DND-41 (cell line): ENCODE measurements at regions not wholly inside any gene's neighbourhood (a gene's known extent, or its start where the extent isn't known, plus 50 kb on each side); places are given as distances from the start of the nearest gene placed in this dataset.

Source experiments
- ATAC-seq: fragments of 200-7000 bp; cut with Tn5 transposase; 3 replicates; pipeline ENCODE4 v1.9.1; 2021; ENCODE audit warnings: low read depth; ENCODE audit not compliant: insufficient read depth
- DNase-seq: peaks from one replicate; pipeline ENCODE4 v3.0.0-alpha.2; 2020
- H2AFZ ChIP-seq: 2 replicates; pipeline ENCODE4 v1.6.0; 2012; ENCODE audit warnings: low read depth, low read length
- H3K27ac ChIP-seq: 2 replicates; pipeline ENCODE4 v1.5.1; 2012; ENCODE audit warnings: low read length, inconsistent platforms
- H3K27me3 ChIP-seq: fragments of 200-600 bp; sonication (generic); 2 replicates; pipeline ENCODE4 v1.6.0; 2012; ENCODE audit warnings: low read length, mild to moderate bottlenecking, inconsistent platforms; ENCODE audit not compliant: insufficient read depth, poor library complexity
- H3K36me3 ChIP-seq: 2 replicates; pipeline ENCODE4 v1.5.1; 2012; ENCODE audit warnings: low read length, inconsistent platforms; ENCODE audit not compliant: insufficient read depth
- H3K4me1 ChIP-seq: 2 replicates; pipeline ENCODE4 v1.5.1; 2012; ENCODE audit warnings: mild to moderate bottlenecking, low read length; ENCODE audit not compliant: insufficient read depth
- H3K4me2 ChIP-seq: 2 replicates; pipeline ENCODE4 v1.6.0; 2012; ENCODE audit warnings: mild to moderate bottlenecking, moderate library complexity, low read length, inconsistent platforms; ENCODE audit not compliant: insufficient read depth
- H3K4me3 ChIP-seq, 2 experiments: fragments of 200-600 bp in 1 of 2; shearing (Covaris generic) in 1 of 2; 2 replicates each; pipeline ENCODE4 v1.5.1; 2012 to 2016; ENCODE audit warnings: inconsistent platforms in 2 of 2, low read length in 2 of 2, mild to moderate bottlenecking in 2 of 2, low read depth in 1 of 2, moderate library complexity in 1 of 2
- H3K79me2 ChIP-seq: 2 replicates; pipeline ENCODE4 v1.6.0; 2012; ENCODE audit warnings: low read length, inconsistent platforms; ENCODE audit not compliant: insufficient read depth
- H3K9ac ChIP-seq: 2 replicates; pipeline ENCODE4 v1.6.0; 2012; ENCODE audit warnings: low read depth, mild to moderate bottlenecking, inconsistent platforms, low read length, moderate library complexity
- H3K9me3 ChIP-seq: 2 replicates; pipeline ENCODE4 v1.5.1; 2012; ENCODE audit warnings: low read length, moderate library complexity, mild to moderate bottlenecking, inconsistent platforms; ENCODE audit not compliant: insufficient read depth, severe bottlenecking
- H4K20me1 ChIP-seq: 2 replicates; pipeline ENCODE4 v1.6.0; 2012; ENCODE audit warnings: low read length; ENCODE audit not compliant: insufficient read depth
- CTCF ChIP-seq: IDR thresholded peaks from 2 replicates; pipeline ENCODE4 v1.5.1; 2012; ENCODE audit warnings: borderline replicate concordance, low read length, moderate library complexity, mild to moderate bottlenecking; ENCODE audit not compliant: poor library complexity, severe bottlenecking; ENCODE audit errors: extremely low read depth
- EZH2 ChIP-seq: IDR thresholded peaks from 3 replicates; pipeline ENCODE4 v1.6.1; 2012; ENCODE audit warnings: borderline replicate concordance, low read depth, mild to moderate bottlenecking, moderate library complexity, low read length, inconsistent platforms; ENCODE audit not compliant: severe bottlenecking

- no peaks in the 10 kb centered on the region for H3K27me3 ChIP-seq
- no peak for ATAC-seq
- H3K4me1 ChIP-seq = no peaks in the 10 kb centered on the region
- no peak overlapping the region for H3K27ac ChIP-seq
- no peaks in the 10 kb centered on the region for H3K36me3 ChIP-seq
- no peak overlapping the region for H3K9ac ChIP-seq
- no peak overlapping the region for H3K4me2 ChIP-seq
- DNase-seq = no peak
- no peak overlapping the region for H3K4me3 ChIP-seq
- H2AFZ ChIP-seq = no peak overlapping the region
- no peaks in the 10 kb centered on the region for H4K20me1 ChIP-seq
- peak; percentile 45 for TF ChIP-seq CTCF
- no peak for TF ChIP-seq EZH2
- H3K79me2 ChIP-seq = no peaks in the 10 kb centered on the region
- no peaks in the 10 kb centered on the region for H3K9me3 ChIP-seq
Observed at GRCh38 chr4:15162465-15163283, 160.4 kb downstream of the CPEB2 start.

- no peak for ATAC-seq
Observed at GRCh38 chr4:15163284-15163645, 161.0 kb downstream of the CPEB2 start.

GRCh38 chr4:15164571-15164970 is 162.3 kb downstream of the CPEB2 start:
- no peak overlapping the region for H3K4me3 ChIP-seq
- H3K36me3 ChIP-seq = no peaks in the 10 kb centered on the region
- no peaks in the 10 kb centered on the region for H3K4me1 ChIP-seq
- H3K4me2 ChIP-seq = no peak overlapping the region
- no peaks in the 10 kb centered on the region for H3K9me3 ChIP-seq
- H3K9ac ChIP-seq = no peak overlapping the region
- no peaks in the 10 kb centered on the region for H3K27me3 ChIP-seq
- DNase-seq (no peak), ATAC-seq (no peak)
- H4K20me1 ChIP-seq = no peaks in the 10 kb centered on the region
- H3K79me2 ChIP-seq = no peaks in the 10 kb centered on the region
- TF ChIP-seq EZH2 (no peak), CTCF (no peak)
- no peak overlapping the region for H3K27ac ChIP-seq
- H2AFZ ChIP-seq = no peak overlapping the region

More at GRCh38 chr4:15163284-15163645, 161.0 kb downstream of the CPEB2 start:
- no peaks in the 10 kb centered on the region for H4K20me1 ChIP-seq
- H3K9me3 ChIP-seq = no peaks in the 10 kb centered on the region
- no peak overlapping the region for H3K27ac ChIP-seq
- H3K9ac ChIP-seq = no peak overlapping the region
- no peak for DNase-seq
- no peak overlapping the region for H3K4me2 ChIP-seq
- no peaks in the 10 kb centered on the region for H3K27me3 ChIP-seq
- no peaks in the 10 kb centered on the region for H3K36me3 ChIP-seq
- TF ChIP-seq EZH2 (no peak), CTCF (no peak)
- H3K79me2 ChIP-seq = no peaks in the 10 kb centered on the region
- H3K4me1 ChIP-seq = no peaks in the 10 kb centered on the region
- no peak overlapping the region for H2AFZ ChIP-seq
- H3K4me3 ChIP-seq = no peak overlapping the region
